GM12874 (cell line): ENCODE measurements at regions not wholly inside any gene's neighbourhood (a gene's known extent, or its start where the extent isn't known, plus 50 kb on each side); places are given as distances from the start of the nearest gene placed in this dataset.

Source experiments
- TF ChIP-seq, protein P1 (sequence below): IDR thresholded peaks from 2 replicates; pipeline ENCODE4 v1.5.1; 2011; ENCODE audit warnings: low read depth, mild to moderate bottlenecking, control low read depth, low read length, moderate library complexity; ENCODE audit not compliant: insufficient read depth

DNA sequence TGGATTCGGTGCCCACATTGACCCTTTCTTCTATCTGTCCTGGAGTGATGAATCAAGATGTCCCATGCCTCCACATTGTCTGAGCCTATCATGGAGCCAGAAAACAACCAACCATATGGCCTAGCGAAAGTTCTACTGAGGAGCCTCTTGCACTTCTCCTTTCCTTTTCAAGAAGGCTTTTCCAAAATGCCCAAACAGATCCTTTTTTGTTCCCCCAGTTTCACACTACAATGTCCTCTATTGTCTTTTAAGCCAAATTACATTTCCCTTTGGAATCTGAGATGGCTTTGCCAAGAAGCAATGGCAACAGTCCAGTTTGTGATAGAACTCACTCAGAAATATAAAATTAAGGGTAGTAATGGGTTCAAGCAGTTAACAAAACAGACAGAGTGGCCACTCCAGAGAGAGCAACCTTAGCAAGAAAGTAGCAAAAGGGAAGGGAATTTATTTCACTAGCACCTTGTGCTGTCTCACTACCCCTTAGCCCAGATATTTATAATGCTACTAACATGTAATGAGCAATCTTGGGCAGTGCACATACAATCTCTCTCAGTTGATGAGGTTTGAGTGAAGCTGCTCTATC is 194.6 kb upstream of the PDE1C start:
- TF ChIP-seq, protein P1, sequence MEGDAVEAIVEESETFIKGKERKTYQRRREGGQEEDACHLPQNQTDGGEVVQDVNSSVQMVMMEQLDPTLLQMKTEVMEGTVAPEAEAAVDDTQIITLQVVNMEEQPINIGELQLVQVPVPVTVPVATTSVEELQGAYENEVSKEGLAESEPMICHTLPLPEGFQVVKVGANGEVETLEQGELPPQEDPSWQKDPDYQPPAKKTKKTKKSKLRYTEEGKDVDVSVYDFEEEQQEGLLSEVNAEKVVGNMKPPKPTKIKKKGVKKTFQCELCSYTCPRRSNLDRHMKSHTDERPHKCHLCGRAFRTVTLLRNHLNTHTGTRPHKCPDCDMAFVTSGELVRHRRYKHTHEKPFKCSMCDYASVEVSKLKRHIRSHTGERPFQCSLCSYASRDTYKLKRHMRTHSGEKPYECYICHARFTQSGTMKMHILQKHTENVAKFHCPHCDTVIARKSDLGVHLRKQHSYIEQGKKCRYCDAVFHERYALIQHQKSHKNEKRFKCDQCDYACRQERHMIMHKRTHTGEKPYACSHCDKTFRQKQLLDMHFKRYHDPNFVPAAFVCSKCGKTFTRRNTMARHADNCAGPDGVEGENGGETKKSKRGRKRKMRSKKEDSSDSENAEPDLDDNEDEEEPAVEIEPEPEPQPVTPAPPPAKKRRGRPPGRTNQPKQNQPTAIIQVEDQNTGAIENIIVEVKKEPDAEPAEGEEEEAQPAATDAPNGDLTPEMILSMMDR, result no peak

DNA sequence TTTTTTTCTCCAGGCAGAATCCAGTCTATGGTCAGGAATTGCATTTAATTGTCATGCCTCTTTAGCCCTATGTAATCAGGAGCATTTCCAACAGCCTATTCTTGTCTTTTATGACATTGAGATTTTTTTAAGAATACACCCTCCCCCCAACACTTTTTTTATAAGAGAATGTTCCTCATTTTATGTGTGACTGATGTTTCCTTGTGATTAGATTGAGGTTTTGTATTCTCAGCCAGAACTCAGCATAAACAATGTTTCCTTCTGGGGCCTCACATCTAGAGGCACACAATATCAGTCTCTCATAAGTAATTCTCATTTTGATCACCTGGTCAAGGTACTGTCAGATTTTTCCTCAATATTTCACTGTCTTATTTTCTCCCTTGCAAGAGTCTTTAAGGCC is 193.4 kb upstream of the PDE1C start:
- TF ChIP-seq, protein P1, result no peak

DNA sequence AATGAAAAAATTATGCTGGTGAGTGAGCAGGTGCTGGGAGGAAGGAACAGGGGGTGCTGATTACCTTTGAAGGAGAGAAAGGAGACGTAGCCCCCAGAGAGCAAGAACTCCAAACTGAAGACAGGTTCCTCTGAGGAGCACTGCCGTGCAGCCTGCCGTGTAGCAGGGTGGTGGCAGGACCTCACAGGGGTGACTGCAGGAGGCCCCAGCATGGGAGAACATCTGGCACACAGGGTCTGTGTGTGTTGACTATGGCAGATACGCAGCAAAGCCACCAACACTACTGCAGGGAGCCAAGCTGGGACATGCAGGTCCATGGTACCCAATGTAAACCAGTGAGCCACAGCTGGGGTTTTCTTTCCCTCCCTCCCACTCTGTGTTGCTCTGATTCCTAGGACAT is 192.1 kb upstream of the PDE1C start:
- TF ChIP-seq, protein P1, result no peak

DNA sequence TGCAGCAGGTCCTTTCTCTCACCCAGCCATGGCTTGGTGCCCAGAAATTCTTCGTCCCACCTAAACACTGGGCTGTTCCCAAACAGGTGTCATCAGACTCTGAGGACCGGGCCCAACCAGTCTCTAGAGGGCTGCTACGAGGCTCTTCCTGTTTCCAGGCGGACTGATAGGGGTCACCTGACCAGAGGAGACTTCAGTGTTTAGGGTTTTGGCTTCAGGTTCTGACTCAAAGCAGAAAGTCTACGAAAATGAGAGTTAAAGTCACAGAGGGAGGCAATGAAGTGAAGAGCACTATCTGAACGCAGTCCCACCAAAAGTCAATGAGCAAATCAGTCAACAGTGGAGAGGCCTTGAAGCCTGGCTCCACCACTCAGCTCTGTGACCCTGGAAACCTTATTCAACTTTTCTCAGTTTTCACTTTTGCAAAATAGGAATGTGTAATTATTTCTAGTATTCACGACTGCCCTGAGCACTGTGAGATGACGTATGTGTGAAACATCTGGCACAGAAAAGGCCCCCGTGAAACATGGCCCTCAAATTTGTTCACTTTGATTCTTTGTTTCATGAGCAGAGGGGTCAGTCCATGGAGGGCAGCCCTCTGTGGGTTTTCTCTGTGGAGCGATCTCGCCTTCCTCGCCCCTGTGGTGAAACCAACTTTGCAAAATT is 189.9 kb upstream of the PDE1C start:
- TF ChIP-seq, protein P1, result no peak

DNA sequence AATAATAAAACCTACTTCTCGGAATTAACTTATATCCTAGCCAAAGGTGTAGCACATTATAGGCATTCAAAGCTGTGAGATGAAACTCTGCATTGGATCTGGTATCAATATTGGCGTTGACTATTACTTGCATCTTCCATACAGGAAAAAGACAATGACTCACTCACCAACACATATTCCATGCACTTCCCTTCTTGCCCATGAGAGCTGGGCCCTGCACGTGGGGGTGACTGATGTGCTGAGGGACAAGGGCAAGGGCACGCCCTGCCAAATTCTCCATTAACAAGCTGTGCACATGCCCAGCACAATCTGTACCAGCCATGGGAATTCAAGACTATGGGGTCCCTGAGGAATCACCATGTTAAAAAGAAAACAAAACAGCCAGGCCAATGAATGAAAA is 188.1 kb upstream of the PDE1C start:
- TF ChIP-seq, protein P1, result no peak

DNA sequence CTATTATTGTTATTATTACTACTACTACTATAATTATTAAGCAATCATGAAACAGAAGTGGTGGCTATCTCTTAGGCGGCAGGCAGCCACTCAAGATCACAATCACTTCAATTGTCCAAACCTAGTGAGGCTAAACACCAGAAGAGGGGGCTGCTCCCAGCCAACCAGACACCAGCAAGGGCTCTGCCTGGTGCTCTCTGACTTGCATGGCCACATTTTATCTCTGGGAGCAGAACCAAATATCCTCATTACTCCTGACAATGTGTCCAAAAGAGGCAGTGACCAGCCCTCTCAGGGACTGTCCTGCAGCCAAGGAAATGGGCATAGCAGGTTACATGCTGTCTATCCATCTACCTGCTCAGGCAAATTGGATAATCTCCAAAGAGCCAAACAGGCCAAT is 187.4 kb upstream of the PDE1C start:
- TF ChIP-seq, protein P1, result no peak

DNA sequence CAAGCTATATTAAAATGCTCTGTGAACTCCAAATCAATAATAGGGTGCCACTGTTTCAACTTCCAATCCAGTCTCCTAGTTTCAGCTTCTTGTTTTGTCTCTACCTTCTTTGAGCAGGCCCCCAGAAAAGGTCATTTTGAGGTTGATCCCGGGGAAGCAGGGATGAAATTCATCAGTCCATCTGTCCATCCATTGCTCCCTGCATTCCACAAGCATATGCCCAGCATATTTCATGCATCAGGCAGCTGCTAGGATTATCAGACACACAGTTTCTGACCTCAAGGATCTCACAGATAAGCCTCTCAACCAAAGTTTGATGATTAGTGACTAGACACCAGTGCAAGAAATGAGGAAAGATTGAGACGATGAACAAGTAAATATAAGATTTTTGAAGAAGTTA is 186.6 kb upstream of the PDE1C start:
- TF ChIP-seq, protein P1, result no peak

DNA sequence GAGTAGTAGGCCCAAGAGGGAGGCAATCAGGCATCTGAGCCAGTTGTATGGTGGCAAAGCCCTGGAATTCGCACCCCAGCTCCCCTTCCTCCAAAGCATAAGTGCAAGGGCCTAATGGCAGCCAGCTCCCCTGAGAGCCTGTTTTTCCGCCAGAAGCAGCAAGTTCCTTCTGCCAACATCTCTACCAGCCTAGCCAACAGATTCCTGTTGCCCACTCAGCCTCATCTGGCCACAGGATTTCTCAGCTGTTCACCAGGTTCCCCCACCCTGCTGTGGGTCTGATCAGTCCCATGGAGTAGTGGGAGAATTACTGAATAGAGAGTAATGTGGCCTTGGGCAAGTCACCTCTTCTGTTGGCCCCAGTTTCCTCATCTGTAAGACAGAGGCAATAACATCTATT is 186.2 kb upstream of the PDE1C start:
- TF ChIP-seq, protein P1, result no peak
